Ishikawa (cell line): ENCODE measurements at regions not wholly inside any gene's neighbourhood (a gene's known extent, or its start where the extent isn't known, plus 50 kb on each side); places are given as distances from the start of the nearest gene placed in this dataset.

Source experiments
- CEBPB ChIP-seq: IDR thresholded peaks from 2 replicates; pipeline ENCODE4 v1.6.1; 2012
- CREB1 ChIP-seq: IDR thresholded peaks from 2 replicates; pipeline ENCODE4 v1.6.1; 2012; ENCODE audit warnings: low read depth
- EGR1 ChIP-seq: IDR thresholded peaks from 2 replicates; pipeline ENCODE4 v1.6.1; 2012
- EP300 ChIP-seq: IDR thresholded peaks from 2 replicates; pipeline ENCODE4 v1.6.1; 2012; ENCODE audit warnings: borderline replicate concordance
- FOXM1 ChIP-seq: IDR thresholded peaks from 2 replicates; pipeline ENCODE4 v1.6.1; 2012; ENCODE audit warnings: low read depth, borderline replicate concordance
- MAX ChIP-seq: IDR thresholded peaks from 2 replicates; pipeline ENCODE4 v1.6.1; 2012
- NFIC ChIP-seq: IDR thresholded peaks from 2 replicates; pipeline ENCODE4 v1.6.1; 2012
- RAD21 ChIP-seq: IDR thresholded peaks from 2 replicates; pipeline ENCODE4 v1.6.1; 2012; ENCODE audit warnings: low read depth
- REST ChIP-seq: IDR thresholded peaks from 2 replicates; pipeline ENCODE4 v1.6.1; 2012; ENCODE audit warnings: low read depth, mild to moderate bottlenecking
- TAF1 ChIP-seq: IDR thresholded peaks from 2 replicates; pipeline ENCODE4 v1.6.1; 2012; ENCODE audit warnings: low read depth, mild to moderate bottlenecking
- TCF12 ChIP-seq: IDR thresholded peaks from 2 replicates; pipeline ENCODE4 v1.6.1; 2012; ENCODE audit warnings: low read depth
- TEAD4 ChIP-seq: IDR thresholded peaks from 2 replicates; pipeline ENCODE4 v1.6.1; 2012
- USF1 ChIP-seq: IDR thresholded peaks from 2 replicates; pipeline ENCODE4 v1.6.1; 2012
- YY1 ChIP-seq: IDR thresholded peaks from 2 replicates; pipeline ENCODE4 v1.6.1; 2012; ENCODE audit warnings: low read depth
- ZBTB7A ChIP-seq: IDR thresholded peaks from 2 replicates; pipeline ENCODE4 v1.6.1; 2012; ENCODE audit warnings: low read depth

GRCh38 chr18:27301615-27302378 is 116.7 kb upstream of the CHST9 start:
- TF ChIP-seq YY1 (no peak), MAX (no peak), ZBTB7A (no peak), REST (no peak), EGR1 (no peak), TEAD4 (no peak), TAF1 (no peak)

- TF ChIP-seq TAF1, result no peak
- peak; percentile 52 for TF ChIP-seq RAD21
Observed at GRCh38 chr18:27298214-27298804, 113.2 kb upstream of the CHST9 start.

GRCh38 chr18:27278131-27278530 is 93.0 kb upstream of the CHST9 start:
- TF ChIP-seq TCF12 (no peak), USF1 (no peak), REST (no peak), ZBTB7A (no peak), RAD21 (no peak), FOXM1 (no peak)

GRCh38 chr18:27277554-27277953 is 92.4 kb upstream of the CHST9 start:
- TF ChIP-seq TAF1 (no peak), REST (no peak), YY1 (no peak), USF1 (no peak), EGR1 (no peak), FOXM1 (no peak), MAX (no peak), EP300 (no peak), TEAD4 (no peak), RAD21 (no peak), TCF12 (no peak), NFIC (no peak)

- TF ChIP-seq CEBPB (no peak), ZBTB7A (no peak), EGR1 (no peak), TAF1 (no peak), USF1 (no peak), YY1 (no peak), RAD21 (no peak), FOXM1 (no peak), EP300 (no peak), TCF12 (no peak), CREB1 (no peak), TEAD4 (no peak), NFIC (no peak), MAX (no peak), REST (no peak)
Observed at GRCh38 chr18:27276886-27277285, 91.8 kb upstream of the CHST9 start.
